Activated T-cell treated with anti-CD3 and anti-CD28 coated beads, Interleukin-2, amount 50 U/mL, for 4 hours (primary cell): ENCODE measurements at regions not wholly inside any gene's neighbourhood (a gene's known extent, or its start where the extent isn't known, plus 50 kb on each side); places are given as distances from the start of the nearest gene placed in this dataset.

Experiments
- ATAC-seq, 2 donors: fragments of 200-7000 bp; cut with Tn5 transposase; one replicate each; pipeline ENCODE4 v1.10.0; 2021
- DNase-seq: peaks from one replicate; pipeline ENCODE4 v3.0.0-alpha.2; 2020
- H3K27me3 Mint-ChIP-seq: one replicate; pipeline ENCODE4 v1.8.0; 2021; ENCODE audit warnings: low read depth, mixed read lengths
- H3K36me3 Mint-ChIP-seq: one replicate; pipeline ENCODE4 v1.8.0; 2022; ENCODE audit warnings: mixed read lengths; ENCODE audit not compliant: insufficient read depth
- H3K4me1 Mint-ChIP-seq: one replicate; pipeline ENCODE4 v1.8.0; 2021; ENCODE audit warnings: low read depth, mixed read lengths
- H3K4me3 Mint-ChIP-seq: one replicate; pipeline ENCODE4 v1.8.0; 2021; ENCODE audit warnings: mild to moderate bottlenecking, moderate library complexity, mixed read lengths
- H3K9me3 Mint-ChIP-seq: one replicate; pipeline ENCODE4 v1.8.0; 2021; ENCODE audit warnings: mixed read lengths

DNA sequence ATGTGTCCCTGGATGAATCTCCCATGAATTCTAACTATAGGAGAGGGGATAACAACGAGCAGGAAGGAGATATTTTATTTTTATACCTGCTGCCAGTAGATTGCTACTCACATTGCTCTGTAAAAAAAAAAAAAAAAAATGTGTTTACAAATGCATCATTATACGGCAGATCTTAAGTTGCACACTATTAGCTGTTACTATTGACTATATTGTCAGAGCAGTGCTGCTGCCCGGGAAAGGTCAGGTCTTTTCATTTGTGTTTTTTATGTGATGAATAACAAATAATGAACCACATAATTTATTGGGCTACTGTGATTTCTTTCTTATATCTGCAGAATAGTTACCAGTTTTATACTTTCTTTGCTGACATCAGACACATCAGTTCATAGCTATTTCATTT, 393.3 kb downstream of the C6orf118 start:
- no peaks in the 10 kb centered on the region for H3K27me3 Mint-ChIP-seq
- no peak overlapping the region for H3K4me3 Mint-ChIP-seq

DNA sequence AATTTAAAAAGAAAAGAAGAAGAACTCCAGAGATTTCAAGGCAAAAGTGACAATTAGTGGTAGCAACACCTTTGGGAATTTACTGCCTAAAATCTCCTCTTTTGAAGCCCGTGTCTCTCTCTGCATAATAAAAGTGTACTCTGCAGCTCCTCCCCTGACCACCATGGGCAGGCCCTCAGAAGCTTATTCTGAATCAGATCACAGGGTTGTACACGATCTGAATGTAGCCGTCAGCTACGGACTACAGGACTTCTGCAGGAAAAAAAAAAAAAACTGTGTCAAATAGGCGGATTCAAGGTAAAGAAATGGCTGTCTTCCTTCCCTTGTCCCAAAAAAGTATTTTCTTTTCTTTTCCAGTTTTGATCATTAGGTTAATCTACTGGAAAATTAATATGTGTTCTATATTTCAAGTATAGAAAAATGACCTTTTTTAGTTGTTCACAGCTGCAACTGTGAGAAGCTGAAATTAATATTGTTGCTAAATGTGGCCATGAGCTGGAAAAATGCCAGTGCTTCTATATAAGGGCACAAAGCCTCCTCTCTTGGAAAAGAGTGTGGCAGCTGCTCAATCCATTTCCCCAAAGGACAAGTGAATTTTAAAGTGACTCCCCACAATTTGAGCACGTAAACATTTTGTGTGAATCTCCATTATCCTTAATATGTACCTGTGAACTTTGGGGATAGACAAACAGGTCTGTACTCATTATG, 397.4 kb downstream of the C6orf118 start:
- Mint-ChIP-seq H3K9me3 (no peaks in the 10 kb centered on the region), H3K4me1 (no peaks in the 10 kb centered on the region), H3K27me3 (no peaks in the 10 kb centered on the region), H3K4me3 (no peak overlapping the region), H3K36me3 (no peaks in the 10 kb centered on the region)
- no peak for DNase-seq
- no peak for ATAC-seq

More for the DNA sequence above, 393.3 kb downstream of the C6orf118 start:
- Mint-ChIP-seq H3K36me3 (no peaks in the 10 kb centered on the region), H3K9me3 (no peaks in the 10 kb centered on the region), H3K4me1 (no peaks in the 10 kb centered on the region)
- no peak for DNase-seq
- ATAC-seq = no peak

- Mint-ChIP-seq H3K36me3 (no peaks in the 10 kb centered on the region), H3K27me3 (no peaks in the 10 kb centered on the region), H3K4me1 (no peaks in the 10 kb centered on the region), H3K4me3 (no peak overlapping the region), H3K9me3 (no peaks in the 10 kb centered on the region)
- DNase-seq = no peak
- no peak for ATAC-seq
Observed at GRCh38 chr6:164911151-164911550, 398.3 kb downstream of the C6orf118 start.

GRCh38 chr6:164906766-164907165, 402.6 kb downstream of the C6orf118 start:
- DNase-seq = no peak
- ATAC-seq = no peak
- Mint-ChIP-seq H3K36me3 (no peaks in the 10 kb centered on the region), H3K4me1 (no peaks in the 10 kb centered on the region), H3K9me3 (no peaks in the 10 kb centered on the region), H3K27me3 (no peaks in the 10 kb centered on the region), H3K4me3 (no peak overlapping the region)

DNA sequence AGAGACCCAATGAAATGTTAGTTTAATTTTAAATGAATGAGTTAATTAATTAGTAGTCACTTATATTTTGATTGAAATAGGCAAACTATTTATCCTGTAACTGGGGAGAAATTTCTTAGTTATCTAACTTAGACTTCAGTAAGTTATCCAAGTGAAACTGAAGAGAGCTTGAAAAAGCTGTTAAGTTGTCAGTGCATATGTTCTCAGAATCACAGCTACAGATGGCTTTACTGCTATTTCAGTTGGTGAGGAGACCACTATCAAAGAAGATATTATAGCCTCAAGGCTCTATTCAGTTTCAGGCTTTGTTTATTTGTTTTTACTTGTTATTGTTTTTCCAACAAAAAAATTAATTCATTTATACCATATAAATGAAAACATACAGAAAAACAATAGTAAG, 404.1 kb downstream of the C6orf118 start:
- DNase-seq = no peak

GRCh38 chr6:164898412-164898811, 411.0 kb downstream of the C6orf118 start:
- no peaks in the 10 kb centered on the region for H3K27me3 Mint-ChIP-seq

More for the DNA sequence above, 404.1 kb downstream of the C6orf118 start:
- H3K4me3 Mint-ChIP-seq = no peak overlapping the region
- no peaks in the 10 kb centered on the region for H3K36me3 Mint-ChIP-seq
- H3K4me1 Mint-ChIP-seq = no peaks in the 10 kb centered on the region
- no peak for ATAC-seq
- H3K27me3 Mint-ChIP-seq = no peaks in the 10 kb centered on the region
- H3K9me3 Mint-ChIP-seq = no peaks in the 10 kb centered on the region

DNA sequence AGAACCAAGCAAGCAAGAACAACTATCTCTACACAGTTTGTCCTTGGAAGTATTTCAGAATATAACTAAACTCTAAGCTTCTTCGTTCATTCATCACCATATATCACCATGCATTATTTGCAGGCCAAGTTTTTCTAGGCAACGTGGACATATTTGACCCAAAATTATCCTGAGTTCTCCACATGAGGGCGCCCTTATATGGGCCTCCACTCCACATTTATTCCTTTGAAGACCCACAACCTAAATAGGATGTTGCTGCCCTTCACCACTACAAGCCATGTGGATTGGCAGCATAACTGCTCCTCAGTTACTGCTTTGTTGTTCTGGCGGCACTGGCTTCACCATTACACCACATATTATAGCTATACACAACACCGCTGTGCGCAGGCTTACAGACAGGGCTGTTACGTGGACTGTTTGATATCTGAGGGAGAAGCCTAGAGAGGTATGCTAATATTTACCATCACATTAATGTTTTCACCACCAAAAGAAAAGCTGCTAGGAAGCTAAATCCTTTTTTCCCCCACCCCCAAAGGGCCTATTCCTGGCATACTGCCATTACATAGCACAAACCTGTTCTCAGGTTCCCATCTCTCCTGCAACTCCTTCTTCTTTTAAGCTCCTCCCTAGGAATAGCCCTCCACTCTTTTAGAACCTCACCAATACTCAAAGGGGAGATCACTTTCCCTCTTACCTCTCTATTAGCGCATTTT, 411.7 kb downstream of the C6orf118 start:
- Mint-ChIP-seq H3K27me3 (no peaks in the 10 kb centered on the region), H3K4me3 (no peak overlapping the region), H3K4me1 (no peaks in the 10 kb centered on the region), H3K9me3 (peaks cover 10% of the 10 kb centered on the region), H3K36me3 (no peaks in the 10 kb centered on the region)
- ATAC-seq (no peak), DNase-seq (no peak)

More at GRCh38 chr6:164898412-164898811, 411.0 kb downstream of the C6orf118 start:
- H3K4me1 Mint-ChIP-seq = no peaks in the 10 kb centered on the region
- no peak for ATAC-seq
- H3K9me3 Mint-ChIP-seq = peaks cover 10% of the 10 kb centered on the region
- H3K36me3 Mint-ChIP-seq = no peaks in the 10 kb centered on the region
- no peak overlapping the region for H3K4me3 Mint-ChIP-seq
- no peak for DNase-seq

- no peak overlapping the region for H3K4me3 Mint-ChIP-seq
- H3K27me3 Mint-ChIP-seq = no peaks in the 10 kb centered on the region
- ATAC-seq (no peak), DNase-seq (no peak)
- H3K36me3 Mint-ChIP-seq = no peaks in the 10 kb centered on the region
- no peaks in the 10 kb centered on the region for H3K4me1 Mint-ChIP-seq
- H3K9me3 Mint-ChIP-seq = peaks cover 15% of the 10 kb centered on the region
Observed at GRCh38 chr6:164889980-164890379, 419.4 kb downstream of the C6orf118 start.

DNA sequence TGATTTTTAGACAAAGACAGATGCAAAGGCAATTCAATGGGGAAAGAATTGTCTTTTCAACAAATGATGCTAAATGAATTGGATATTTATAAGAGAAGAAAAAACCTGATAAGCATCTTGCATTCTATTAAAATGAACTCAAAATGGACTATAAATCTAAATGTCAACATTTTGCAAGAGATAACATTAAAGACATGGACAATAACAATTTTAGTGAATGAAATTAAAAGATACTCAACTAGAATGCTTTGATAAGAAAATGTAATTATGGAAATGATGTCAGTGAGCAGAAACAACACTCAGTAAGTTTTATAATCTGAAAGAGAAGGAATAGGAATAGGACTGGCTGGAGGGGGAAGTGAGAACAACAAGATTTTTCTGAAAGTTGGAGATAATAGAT, 421.7 kb downstream of the C6orf118 start:
- peaks cover 11% of the 10 kb centered on the region for H3K9me3 Mint-ChIP-seq
- DNase-seq (no peak), ATAC-seq (no peak)
- H3K4me3 Mint-ChIP-seq = no peak overlapping the region
- no peaks in the 10 kb centered on the region for H3K36me3 Mint-ChIP-seq
- H3K27me3 Mint-ChIP-seq = no peaks in the 10 kb centered on the region
- no peaks in the 10 kb centered on the region for H3K4me1 Mint-ChIP-seq

- H3K27me3 Mint-ChIP-seq = no peaks in the 10 kb centered on the region
- peaks cover 4% of the 10 kb centered on the region for H3K9me3 Mint-ChIP-seq
- no peak for ATAC-seq
- no peaks in the 10 kb centered on the region for H3K4me1 Mint-ChIP-seq
- H3K36me3 Mint-ChIP-seq = no peaks in the 10 kb centered on the region
- no peak overlapping the region for H3K4me3 Mint-ChIP-seq
- no peak for DNase-seq
Observed at GRCh38 chr6:164882236-164882635, 427.2 kb downstream of the C6orf118 start.

- ATAC-seq = no peak
- no peaks in the 10 kb centered on the region for H3K27me3 Mint-ChIP-seq
- DNase-seq = no peak
Observed at GRCh38 chr6:164871783-164872182, 437.6 kb downstream of the C6orf118 start.

GRCh38 chr6:164870164-164870563, 439.2 kb downstream of the C6orf118 start:
- Mint-ChIP-seq H3K9me3 (peaks cover 17% of the 10 kb centered on the region), H3K27me3 (no peaks in the 10 kb centered on the region), H3K4me3 (no peak overlapping the region), H3K36me3 (no peaks in the 10 kb centered on the region), H3K4me1 (no peaks in the 10 kb centered on the region)
- ATAC-seq = no peak
- no peak for DNase-seq

More at GRCh38 chr6:164871783-164872182, 437.6 kb downstream of the C6orf118 start:
- Mint-ChIP-seq H3K36me3 (no peaks in the 10 kb centered on the region), H3K4me1 (no peaks in the 10 kb centered on the region), H3K9me3 (peaks cover 12% of the 10 kb centered on the region), H3K4me3 (no peak overlapping the region)

DNA sequence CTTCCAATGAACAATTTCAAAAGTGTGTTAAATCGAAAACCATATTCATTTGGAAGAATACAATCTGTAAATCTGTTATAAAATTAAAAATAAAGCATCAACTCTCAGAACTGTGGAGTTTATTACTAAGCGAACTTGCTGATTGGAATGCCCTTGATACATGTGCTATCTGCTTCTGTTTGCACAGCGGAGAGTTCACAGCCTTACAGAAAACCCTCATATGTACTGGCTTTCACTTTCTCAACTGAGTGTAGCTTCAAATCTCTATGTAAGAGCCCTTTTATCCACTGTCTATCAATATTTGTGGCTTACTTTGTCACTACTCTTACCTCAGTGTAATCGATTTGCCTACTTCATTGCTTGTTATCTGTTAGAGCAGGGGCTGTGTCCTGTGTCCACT, 447.4 kb downstream of the C6orf118 start:
- Mint-ChIP-seq H3K4me3 (no peak overlapping the region), H3K4me1 (no peaks in the 10 kb centered on the region), H3K36me3 (no peaks in the 10 kb centered on the region), H3K9me3 (peaks cover 7% of the 10 kb centered on the region), H3K27me3 (no peaks in the 10 kb centered on the region)
- ATAC-seq (no peak), DNase-seq (no peak)

- Mint-ChIP-seq H3K4me1 (no peaks in the 10 kb centered on the region), H3K4me3 (no peak overlapping the region), H3K27me3 (no peaks in the 10 kb centered on the region), H3K9me3 (peaks cover 4% of the 10 kb centered on the region), H3K36me3 (no peaks in the 10 kb centered on the region)
- no peak for DNase-seq
- ATAC-seq = no peak
Observed at GRCh38 chr6:164859816-164860215, 449.6 kb downstream of the C6orf118 start.

DNA sequence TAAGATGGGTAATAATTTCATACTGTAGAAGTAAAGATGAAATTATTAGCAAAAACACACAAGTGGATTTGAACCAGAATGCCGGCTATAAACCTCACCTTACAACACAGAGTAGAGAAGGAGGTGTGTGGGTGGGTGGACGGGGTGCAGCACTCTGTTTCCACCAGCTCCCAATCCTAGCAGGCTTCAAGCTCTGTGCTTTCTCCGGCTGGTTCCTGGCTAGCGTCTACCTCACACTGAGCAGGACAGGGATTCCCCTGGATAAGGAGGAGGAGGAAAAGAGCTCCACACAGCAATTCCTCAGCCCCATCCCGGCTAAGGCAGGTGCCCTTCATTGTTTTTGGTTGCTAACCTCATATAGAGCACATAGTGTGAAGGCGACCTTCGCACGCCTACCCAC, 453.3 kb downstream of the C6orf118 start:
- peaks cover 4% of the 10 kb centered on the region for H3K9me3 Mint-ChIP-seq
- no peaks in the 10 kb centered on the region for H3K36me3 Mint-ChIP-seq
- no peaks in the 10 kb centered on the region for H3K27me3 Mint-ChIP-seq
- H3K4me3 Mint-ChIP-seq = no peak overlapping the region
- ATAC-seq (no peak), DNase-seq (no peak)
- no peaks in the 10 kb centered on the region for H3K4me1 Mint-ChIP-seq
